Ishikawa (cell line): ENCODE measurements at regions not wholly inside any gene's neighbourhood (a gene's known extent, or its start where the extent isn't known, plus 50 kb on each side); places are given as distances from the start of the nearest gene placed in this dataset.

ENCODE experiments used
- CEBPB ChIP-seq: IDR thresholded peaks from 2 replicates; pipeline ENCODE4 v1.6.1; 2012
- CREB1 ChIP-seq: IDR thresholded peaks from 2 replicates; pipeline ENCODE4 v1.6.1; 2012; ENCODE audit warnings: low read depth
- EGR1 ChIP-seq: IDR thresholded peaks from 2 replicates; pipeline ENCODE4 v1.6.1; 2012
- EP300 ChIP-seq: IDR thresholded peaks from 2 replicates; pipeline ENCODE4 v1.6.1; 2012; ENCODE audit warnings: borderline replicate concordance
- FOXM1 ChIP-seq: IDR thresholded peaks from 2 replicates; pipeline ENCODE4 v1.6.1; 2012; ENCODE audit warnings: low read depth, borderline replicate concordance
- MAX ChIP-seq: IDR thresholded peaks from 2 replicates; pipeline ENCODE4 v1.6.1; 2012
- NFIC ChIP-seq: IDR thresholded peaks from 2 replicates; pipeline ENCODE4 v1.6.1; 2012
- RAD21 ChIP-seq: IDR thresholded peaks from 2 replicates; pipeline ENCODE4 v1.6.1; 2012; ENCODE audit warnings: low read depth
- REST ChIP-seq: IDR thresholded peaks from 2 replicates; pipeline ENCODE4 v1.6.1; 2012; ENCODE audit warnings: low read depth, mild to moderate bottlenecking
- TAF1 ChIP-seq: IDR thresholded peaks from 2 replicates; pipeline ENCODE4 v1.6.1; 2012; ENCODE audit warnings: low read depth, mild to moderate bottlenecking
- TCF12 ChIP-seq: IDR thresholded peaks from 2 replicates; pipeline ENCODE4 v1.6.1; 2012; ENCODE audit warnings: low read depth
- TEAD4 ChIP-seq: IDR thresholded peaks from 2 replicates; pipeline ENCODE4 v1.6.1; 2012
- USF1 ChIP-seq: IDR thresholded peaks from 2 replicates; pipeline ENCODE4 v1.6.1; 2012
- YY1 ChIP-seq: IDR thresholded peaks from 2 replicates; pipeline ENCODE4 v1.6.1; 2012; ENCODE audit warnings: low read depth
- ZBTB7A ChIP-seq: IDR thresholded peaks from 2 replicates; pipeline ENCODE4 v1.6.1; 2012; ENCODE audit warnings: low read depth

- no peak for TF ChIP-seq FOXM1
- no peak for TF ChIP-seq CREB1
- TF ChIP-seq NFIC: no peak
- no peak for TF ChIP-seq ZBTB7A
- TF ChIP-seq YY1: no peak
- no peak for TF ChIP-seq USF1
These were observed 1132.1 kb upstream of the ALCAM start for GRCh38 chr3:104234442-104235194.

- TF ChIP-seq EGR1: no peak
- TF ChIP-seq MAX: no peak
These were observed 1122.0 kb upstream of the ALCAM start for GRCh38 chr3:104244680-104245220.

GRCh38 chr3:104245261-104245660 is 1121.4 kb upstream of the ALCAM start:
- TF ChIP-seq TAF1 (no peak), YY1 (no peak), RAD21 (no peak), ZBTB7A (no peak), TCF12 (no peak), USF1 (no peak), EP300 (no peak), CREB1 (no peak)

- no peak for TF ChIP-seq TEAD4
- TF ChIP-seq REST: no peak
- TF ChIP-seq TAF1: no peak
- no peak for TF ChIP-seq CREB1
- TF ChIP-seq EP300: no peak
- TF ChIP-seq NFIC: no peak
- no peak for TF ChIP-seq EGR1
- no peak for TF ChIP-seq MAX
- no peak for TF ChIP-seq RAD21
- TF ChIP-seq YY1: no peak
- TF ChIP-seq USF1: no peak
- TF ChIP-seq ZBTB7A: no peak
- no peak for TF ChIP-seq FOXM1
- no peak for TF ChIP-seq CEBPB
- TF ChIP-seq TCF12: no peak
These were observed 1120.7 kb upstream of the ALCAM start for GRCh38 chr3:104245981-104246380.

- TF ChIP-seq RAD21: no peak
- TF ChIP-seq NFIC: no peak
- no peak for TF ChIP-seq YY1
These were observed 1109.2 kb upstream of the ALCAM start for GRCh38 chr3:104257486-104257885.

- TF ChIP-seq MAX (no peak), NFIC (no peak), YY1 (no peak), EGR1 (no peak), CREB1 (no peak), EP300 (no peak), TAF1 (no peak), RAD21 (no peak), TCF12 (no peak), CEBPB (no peak), FOXM1 (no peak), ZBTB7A (no peak), USF1 (no peak), TEAD4 (no peak), REST (no peak)
These were observed 1103.2 kb upstream of the ALCAM start for GRCh38 chr3:104263477-104263876.
